Stomach (tissue), 8 donors: ENCODE measurements at regions not wholly inside any gene's neighbourhood (a gene's known extent, or its start where the extent isn't known, plus 50 kb on each side); places are given as distances from the start of the nearest gene placed in this dataset.

Experiments
- DNase-seq, 2 donors: peaks; one replicate each; pipeline versions ENCODE4 v3.0.0 to v3.0.0-alpha.2; 2013 to 2019
- H3K27ac ChIP-seq, 5 donors: fragments of 200-600 bp in 4 of 5; sonication (generic) in 4 of 5; one replicate each; pipeline ENCODE4 v1.5.1; 2013 to 2019; ENCODE audit warnings: mild to moderate bottlenecking in 1 of 5, moderate library complexity in 1 of 5
- H3K27me3 ChIP-seq, 3 donors: fragments of 200-600 bp; sonication (generic); one replicate each; pipeline ENCODE4 v1.5.1; 2017 to 2019; ENCODE audit warnings: mixed run types in 1 of 3
- H3K36me3 ChIP-seq, 4 donors: fragments of 200-600 bp; sonication (generic); 1 replicate in 3 of 4; 2 replicates in 1 of 4; pipeline ENCODE4 v1.5.1; 2016 to 2019
- H3K4me1 ChIP-seq, 4 donors: fragments of 200-600 bp; sonication (generic); one replicate each; pipeline ENCODE4 v1.5.1; 2016 to 2019
- H3K4me3 ChIP-seq, 4 donors: fragments of 200-600 bp; sonication (generic) in 3 of 4; one replicate each; pipeline ENCODE4 v1.5.1; 2016 to 2019; ENCODE audit warnings: mild to moderate bottlenecking in 1 of 4
- H3K9me3 ChIP-seq, 4 donors: fragments of 200-600 bp; sonication (generic); one replicate each; pipeline ENCODE4 v1.5.1; 2016 to 2019
- EP300 ChIP-seq: sonication (generic); formaldehyde crosslinking; IDR thresholded peaks from one replicate; pipeline ENCODE4 v1.6.1; 2017; ENCODE audit warnings: antibody characterized with exemption
- POLR2A ChIP-seq, 4 donors: fragments of 450-650 bp; IDR thresholded peaks; one replicate each; pipeline ENCODE4 v1.6.1; 2016; ENCODE audit warnings: antibody characterized with exemption in 4 of 4, control low read depth in 2 of 4, mild to moderate bottlenecking in 1 of 4, moderate library complexity in 1 of 4
- POLR2AphosphoS5 ChIP-seq, 3 donors: sonication (generic); formaldehyde crosslinking; IDR thresholded peaks; one replicate each; pipeline ENCODE4 v1.6.1; 2016; ENCODE audit warnings: antibody characterized with exemption in 3 of 3
- WGBS, 5 donors: extraction: QIAGEN DNeasy Blood & Tissue Kit in 3 of 5; methylation state at CpG; one replicate each; pipeline versions ENCODE4 v1.1.5 to v1.1.7; 2013 to 2018; 5-methylcytosine and 5-hydroxymethylcytosine counted together
- intact Hi-C: fragments of 100-400 bp; cut with DNase I; formaldehyde crosslinking; loops from one replicate; pipeline ENCODE4 v1.15.1; 2023; ENCODE audit warnings: low total_unique reads
- TF ChIP-seq, protein P1 (sequence below), 7 experiments: fragments of 450-650 bp in 4 of 7; fragments of 200-600 bp in 3 of 7; sonication (generic) in 3 of 7; IDR thresholded peaks; one replicate each; pipeline ENCODE4 v1.5.1; 2016 to 2019; ENCODE audit warnings: antibody characterized with exemption in 7 of 7, control low read depth in 2 of 7, mild to moderate bottlenecking in 1 of 7
- donor health status: healthy with polysubstance abuse.
- donor health status: Bipolar disorder and iron deficiency.
- donor health status: healthy.

DNA sequence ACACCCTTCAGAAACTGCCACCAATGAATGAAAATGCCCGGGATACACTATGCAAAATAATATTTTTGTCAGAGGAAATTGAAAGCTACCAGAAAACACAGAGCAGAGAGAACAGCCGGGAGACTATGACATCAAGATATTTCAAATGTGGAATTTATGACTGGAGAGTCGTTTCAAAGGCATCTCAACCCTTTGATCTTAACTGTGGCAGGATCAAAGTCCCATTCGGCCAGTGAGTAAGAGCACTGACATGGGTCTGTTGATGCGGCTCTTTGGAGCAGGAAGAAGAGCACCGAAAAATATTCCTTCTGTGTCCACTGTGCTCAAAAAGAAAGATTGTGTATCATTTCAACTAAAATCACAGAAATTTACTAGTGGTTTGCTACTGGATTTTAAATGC lies 201.9 kb downstream of the RFC3 start:
- no peaks in the 10 kb centered on the region for H3K27me3 ChIP-seq
- 62 to 80% (median 71%) methylated on average over 6 of the region's 6 CpGs for WGBS, 5 donors
- H3K27ac ChIP-seq = no peak overlapping the region
- no peak for DNase-seq
- no peaks in the 10 kb centered on the region for H3K4me1 ChIP-seq
- TF ChIP-seq, protein P1, sequence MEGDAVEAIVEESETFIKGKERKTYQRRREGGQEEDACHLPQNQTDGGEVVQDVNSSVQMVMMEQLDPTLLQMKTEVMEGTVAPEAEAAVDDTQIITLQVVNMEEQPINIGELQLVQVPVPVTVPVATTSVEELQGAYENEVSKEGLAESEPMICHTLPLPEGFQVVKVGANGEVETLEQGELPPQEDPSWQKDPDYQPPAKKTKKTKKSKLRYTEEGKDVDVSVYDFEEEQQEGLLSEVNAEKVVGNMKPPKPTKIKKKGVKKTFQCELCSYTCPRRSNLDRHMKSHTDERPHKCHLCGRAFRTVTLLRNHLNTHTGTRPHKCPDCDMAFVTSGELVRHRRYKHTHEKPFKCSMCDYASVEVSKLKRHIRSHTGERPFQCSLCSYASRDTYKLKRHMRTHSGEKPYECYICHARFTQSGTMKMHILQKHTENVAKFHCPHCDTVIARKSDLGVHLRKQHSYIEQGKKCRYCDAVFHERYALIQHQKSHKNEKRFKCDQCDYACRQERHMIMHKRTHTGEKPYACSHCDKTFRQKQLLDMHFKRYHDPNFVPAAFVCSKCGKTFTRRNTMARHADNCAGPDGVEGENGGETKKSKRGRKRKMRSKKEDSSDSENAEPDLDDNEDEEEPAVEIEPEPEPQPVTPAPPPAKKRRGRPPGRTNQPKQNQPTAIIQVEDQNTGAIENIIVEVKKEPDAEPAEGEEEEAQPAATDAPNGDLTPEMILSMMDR (IDR thresholded peaks at IDR 0.05) = no peak
- TF ChIP-seq EP300 (no peak), POLR2A (IDR thresholded peaks at IDR 0.05) (no peak), POLR2AphosphoS5 (IDR thresholded peaks at IDR 0.05) (no peak)
- peaks cover 0 to 18% (median 11%) of the 10 kb centered on the region in 4 donors for H3K9me3 ChIP-seq
- no peaks in the 10 kb centered on the region for H3K36me3 ChIP-seq
- no peak overlapping the region for H3K4me3 ChIP-seq
- intact Hi-C loops = no loop called here

DNA sequence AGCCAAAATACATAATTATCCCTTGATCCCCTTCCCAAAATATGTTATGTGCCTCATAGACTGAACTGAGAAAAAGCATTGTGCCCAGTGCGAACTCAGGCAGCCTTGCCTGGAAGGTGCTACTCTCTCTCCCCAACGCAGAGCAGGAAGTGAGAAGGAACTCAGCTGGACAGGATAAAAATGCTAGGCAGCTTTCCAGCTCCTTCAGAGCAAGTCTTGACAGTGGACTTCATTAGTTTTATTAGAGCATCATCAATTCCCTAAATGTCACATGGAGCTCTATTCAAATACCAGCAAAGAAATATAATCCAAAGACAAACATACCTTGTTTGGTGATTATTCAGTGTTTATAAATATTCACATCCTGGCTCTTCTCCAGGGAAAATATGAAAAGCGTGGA lies 202.4 kb downstream of the RFC3 start:
- peaks cover 0 to 18% (median 11%) of the 10 kb centered on the region in 4 donors for H3K9me3 ChIP-seq
- no peak for DNase-seq
- H3K4me3 ChIP-seq = no peak overlapping the region
- TF ChIP-seq POLR2AphosphoS5 (IDR thresholded peaks at IDR 0.05) (no peak), EP300 (no peak), POLR2A (IDR thresholded peaks at IDR 0.05) (no peak)
- TF ChIP-seq, protein P1 (IDR thresholded peaks at IDR 0.05) = no peak
- H3K27me3 ChIP-seq = no peaks in the 10 kb centered on the region
- intact Hi-C loops = no loop called here
- WGBS, 5 donors = 63 to 77% (median 70%) methylated on average over 3 of the region's 3 CpGs
- no peaks in the 10 kb centered on the region for H3K36me3 ChIP-seq
- H3K4me1 ChIP-seq = no peaks in the 10 kb centered on the region
- no peak overlapping the region for H3K27ac ChIP-seq

DNA sequence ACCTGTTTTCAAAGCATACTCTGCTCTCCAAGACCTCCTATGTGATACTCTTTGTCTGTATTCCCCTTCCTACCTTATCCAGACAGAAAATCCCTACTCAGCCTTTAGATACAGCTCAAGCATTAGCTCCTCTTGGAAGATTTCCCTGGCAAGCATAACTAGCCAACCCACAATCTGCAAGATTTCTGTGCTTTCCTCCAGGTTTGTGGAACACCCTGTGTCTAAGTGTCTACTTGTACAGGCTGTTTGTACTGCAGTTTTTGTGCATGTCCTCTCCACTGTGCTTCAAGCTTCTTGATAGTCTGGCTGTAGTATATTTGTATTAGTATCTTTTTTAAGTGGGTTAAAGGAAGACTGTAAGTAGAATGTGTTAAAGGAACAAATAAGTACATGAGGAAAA lies 203.7 kb downstream of the RFC3 start:
- no peak for DNase-seq
- no peaks in the 10 kb centered on the region for H3K4me1 ChIP-seq
- H3K4me3 ChIP-seq = no peak overlapping the region
- peaks cover 0 to 18% (median 11%) of the 10 kb centered on the region in 4 donors for H3K9me3 ChIP-seq
- H3K27ac ChIP-seq = no peak overlapping the region
- intact Hi-C loops = no loop called here
- TF ChIP-seq EP300 (no peak), POLR2AphosphoS5 (IDR thresholded peaks at IDR 0.05) (no peak), POLR2A (IDR thresholded peaks at IDR 0.05) (no peak)
- TF ChIP-seq, protein P1 (IDR thresholded peaks at IDR 0.05) = no peak
- no peaks in the 10 kb centered on the region for H3K27me3 ChIP-seq
- H3K36me3 ChIP-seq = no peaks in the 10 kb centered on the region

DNA sequence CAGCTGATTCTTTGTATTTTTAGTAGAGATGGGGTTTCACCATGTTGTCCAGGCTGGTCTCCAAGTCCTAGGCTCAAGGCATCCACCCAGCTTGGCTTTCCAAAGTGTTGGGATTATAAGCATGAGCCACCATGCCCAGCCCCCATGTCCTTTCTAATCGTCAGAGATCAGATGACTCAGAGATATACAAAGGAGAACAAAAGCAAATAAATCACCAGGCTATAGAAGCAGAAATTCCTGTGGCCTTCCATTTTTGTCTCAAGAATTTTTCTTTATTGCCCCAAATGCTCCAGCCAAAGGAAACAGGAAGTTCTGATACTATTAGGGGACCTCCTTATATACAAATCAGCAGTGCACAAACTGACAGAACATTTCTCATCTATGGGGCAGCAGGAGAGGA lies 207.8 kb downstream of the RFC3 start:
- Histone ChIP-seq H3K36me3 (no peaks in the 10 kb centered on the region), H3K4me1 (no peaks in the 10 kb centered on the region), H3K9me3 (peaks cover 0 to 24% (median 17%) of the 10 kb centered on the region in 4 donors), H3K27me3 (no peaks in the 10 kb centered on the region), H3K4me3 (no peak overlapping the region), H3K27ac (no peak overlapping the region)
- intact Hi-C loops = no loop called here
- TF ChIP-seq POLR2AphosphoS5 (IDR thresholded peaks at IDR 0.05) = no peak
- TF ChIP-seq, protein P1 (IDR thresholded peaks at IDR 0.05) = no peak
- no peak for TF ChIP-seq EP300
- no peak for TF ChIP-seq POLR2A (IDR thresholded peaks at IDR 0.05)
- no peak for DNase-seq
- WGBS, 5 donors = 8 to 38% (median 26%) methylated on average over 1 of the region's 1 CpG
